SJSA1 (cell line): ENCODE measurements at regions not wholly inside any gene's neighbourhood (a gene's known extent, or its start where the extent isn't known, plus 50 kb on each side); places are given as distances from the start of the nearest gene placed in this dataset.

ENCODE experiments used
- DNase-seq, 2 experiments: peaks; one replicate each; pipeline ENCODE4 v3.0.0-alpha.2; 2015 to 2020; ENCODE audit warnings: low spot score in 2 of 2, low read depth in 1 of 2
- H3K27ac ChIP-seq: fragments of 250-450 bp; sonication (Bioruptor Pico); 2 replicates; pipeline ENCODE4 v1.5.1; 2020; ENCODE audit warnings: mild to moderate bottlenecking, moderate library complexity
- H3K27me3 ChIP-seq: fragments of 250-450 bp; sonication (Bioruptor Pico); replicated peaks from 2 replicates; pipeline ENCODE4 v1.5.1; 2020; ENCODE audit warnings: mild to moderate bottlenecking, moderate library complexity
- H3K36me3 ChIP-seq: fragments of 250-450 bp; sonication (Bioruptor Pico); 2 replicates; pipeline ENCODE4 v1.5.1; 2020; ENCODE audit warnings: mild to moderate bottlenecking
- H3K4me1 ChIP-seq: fragments of 250-450 bp; sonication (Bioruptor Pico); replicated peaks from 2 replicates; pipeline ENCODE4 v1.6.1; 2021; ENCODE audit warnings: mild to moderate bottlenecking
- H3K4me3 ChIP-seq: fragments of 250-450 bp; sonication (Bioruptor Pico); 2 replicates; pipeline ENCODE4 v1.5.1; 2020; ENCODE audit warnings: mild to moderate bottlenecking
- H3K9me3 ChIP-seq: fragments of 250-450 bp; sonication (Bioruptor Pico); replicated peaks from 2 replicates; pipeline ENCODE4 v1.5.1; 2020; ENCODE audit warnings: mild to moderate bottlenecking

DNA sequence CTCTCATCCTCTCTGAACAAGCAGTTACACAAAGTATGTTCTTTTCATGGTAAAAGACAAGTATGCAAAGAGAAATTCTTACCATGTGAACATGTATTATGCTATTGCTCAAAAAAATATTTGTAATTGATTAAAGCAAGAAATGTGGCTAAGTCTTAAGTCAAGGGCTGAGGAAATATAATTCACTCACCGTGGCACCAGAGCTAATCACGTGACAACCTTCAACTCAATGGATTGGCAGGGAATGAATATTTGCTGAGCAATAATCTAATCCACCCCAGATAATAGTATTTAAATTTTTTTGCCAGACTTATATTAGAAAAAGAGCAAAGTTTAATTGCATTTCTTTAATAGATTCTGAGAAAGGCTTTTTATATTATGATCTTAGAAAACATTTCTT, 310.2 kb downstream of the HS3ST1 start:
- Histone ChIP-seq H3K27me3 (no peaks in the 10 kb centered on the region), H3K27ac (no peak overlapping the region), H3K9me3 (no peaks in the 10 kb centered on the region), H3K4me1 (no peaks in the 10 kb centered on the region), H3K36me3 (no peaks in the 10 kb centered on the region), H3K4me3 (no peak overlapping the region)
- no peak for DNase-seq

DNA sequence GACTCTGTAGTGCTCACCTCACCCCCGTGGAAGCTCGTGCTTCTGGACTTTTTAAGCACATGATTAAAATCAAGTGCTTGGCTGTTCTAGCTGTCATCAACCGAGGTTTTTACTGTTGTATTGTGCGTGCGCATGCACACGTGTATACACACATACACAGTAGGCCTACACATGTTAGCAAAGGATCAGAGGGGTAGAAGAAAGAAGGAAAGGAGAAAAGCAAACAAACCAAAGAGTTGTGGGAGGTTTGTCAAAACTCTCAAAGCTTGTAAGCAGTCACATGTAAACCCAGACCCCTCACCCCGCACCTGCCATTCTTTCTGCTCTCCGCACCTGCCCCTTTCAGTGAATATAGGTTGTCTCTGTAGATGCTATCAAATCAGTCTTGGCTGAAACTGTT, 311.8 kb downstream of the HS3ST1 start:
- no peaks in the 10 kb centered on the region for H3K36me3 ChIP-seq
- no peaks in the 10 kb centered on the region for H3K4me1 ChIP-seq
- H3K27me3 ChIP-seq, result no peaks in the 10 kb centered on the region
- H3K4me3 ChIP-seq, result no peak overlapping the region
- H3K9me3 ChIP-seq, result no peaks in the 10 kb centered on the region
- no peak overlapping the region for H3K27ac ChIP-seq
- no peak for DNase-seq

DNA sequence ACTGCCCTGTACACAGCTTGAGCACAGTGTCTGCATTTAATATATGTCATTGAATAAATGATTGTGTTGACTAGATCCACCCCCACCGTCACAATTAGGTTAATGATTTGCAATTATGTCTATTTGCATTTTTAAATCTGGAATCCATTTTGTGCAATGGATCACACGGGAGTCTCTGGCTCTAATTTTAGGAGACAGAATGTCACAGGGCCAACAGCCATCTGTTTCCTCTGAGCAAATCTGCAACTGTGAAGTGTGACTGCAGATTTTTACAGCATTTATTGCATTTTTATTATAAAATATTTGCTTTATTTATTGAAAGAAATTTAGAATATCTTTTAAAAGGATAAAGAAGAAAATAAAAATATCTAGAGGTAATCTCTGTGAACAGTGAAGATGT, 316.8 kb downstream of the HS3ST1 start:
- Histone ChIP-seq H3K27ac (no peak overlapping the region), H3K4me3 (no peak overlapping the region), H3K9me3 (no peaks in the 10 kb centered on the region), H3K4me1 (no peaks in the 10 kb centered on the region), H3K36me3 (no peaks in the 10 kb centered on the region), H3K27me3 (no peaks in the 10 kb centered on the region)
- DNase-seq, result no peak

DNA sequence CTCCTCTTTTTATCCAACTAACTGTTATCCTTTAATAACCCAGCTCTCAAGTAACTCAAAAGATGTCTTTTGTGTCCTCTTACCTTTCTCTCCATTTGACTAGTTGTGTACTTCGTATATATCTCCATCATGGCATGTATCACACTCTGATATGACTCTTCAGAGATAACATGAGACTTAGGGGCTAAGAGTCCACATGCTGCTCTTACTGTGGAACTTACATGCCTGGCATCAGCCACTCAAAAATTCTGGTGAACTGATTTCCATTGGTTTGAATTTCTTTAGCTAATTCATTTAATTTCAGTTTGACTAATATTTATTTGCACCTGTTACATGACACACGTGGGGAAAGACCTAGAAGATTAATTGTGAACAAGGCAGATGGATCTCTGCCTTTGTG, 317.3 kb downstream of the HS3ST1 start:
- no peaks in the 10 kb centered on the region for H3K9me3 ChIP-seq
- DNase-seq, result no peak
- no peaks in the 10 kb centered on the region for H3K4me1 ChIP-seq
- H3K36me3 ChIP-seq, result no peaks in the 10 kb centered on the region
- no peak overlapping the region for H3K27ac ChIP-seq
- H3K27me3 ChIP-seq, result no peaks in the 10 kb centered on the region
- H3K4me3 ChIP-seq, result no peak overlapping the region

DNA sequence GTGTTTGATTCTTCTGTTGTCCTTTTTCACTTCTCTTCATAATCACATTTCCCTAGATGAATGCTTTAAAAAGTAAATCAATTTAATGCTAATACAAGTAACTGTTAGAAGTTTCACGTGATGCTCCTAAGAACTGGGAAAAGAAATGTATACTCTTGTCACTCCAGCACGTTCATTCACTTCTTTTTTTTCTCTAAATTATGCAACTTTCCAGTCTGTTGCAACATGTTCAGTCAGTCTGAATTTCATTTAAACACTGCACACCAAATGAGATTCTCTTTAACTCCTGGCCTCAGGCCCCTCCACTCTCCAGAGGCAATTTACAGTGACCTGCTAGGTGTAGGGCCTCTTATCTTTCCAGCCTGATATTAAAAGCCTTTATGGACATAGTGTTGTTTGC, 321.9 kb downstream of the HS3ST1 start:
- DNase-seq, result no peak
- no peaks in the 10 kb centered on the region for H3K36me3 ChIP-seq
- H3K4me3 ChIP-seq, result no peak overlapping the region

DNA sequence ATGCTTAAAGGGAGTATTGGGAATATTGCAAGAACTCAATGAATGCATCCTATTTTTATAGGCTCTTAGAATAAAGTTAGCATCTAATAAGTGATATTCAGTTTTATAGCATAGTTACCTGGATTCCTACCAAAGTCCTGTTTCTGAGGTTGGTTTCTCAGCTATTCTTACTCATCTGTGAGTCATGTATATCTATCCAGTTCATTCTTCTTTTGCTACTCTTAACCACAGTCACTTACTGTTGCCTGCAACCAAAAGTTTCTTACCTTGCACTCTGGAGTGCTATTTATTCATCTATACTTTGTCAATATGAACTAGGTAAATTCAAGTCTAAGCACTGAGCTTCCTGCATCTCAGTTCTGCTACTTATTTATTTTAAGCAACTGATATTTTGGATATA, 322.5 kb downstream of the HS3ST1 start:
- Histone ChIP-seq H3K4me3 (no peak overlapping the region), H3K4me1 (no peaks in the 10 kb centered on the region), H3K27me3 (no peaks in the 10 kb centered on the region), H3K36me3 (no peaks in the 10 kb centered on the region), H3K27ac (no peak overlapping the region), H3K9me3 (no peaks in the 10 kb centered on the region)
- DNase-seq, result no peak

More for the DNA sequence above, 321.9 kb downstream of the HS3ST1 start:
- Histone ChIP-seq H3K9me3 (no peaks in the 10 kb centered on the region), H3K27me3 (no peaks in the 10 kb centered on the region), H3K27ac (no peak overlapping the region), H3K4me1 (no peaks in the 10 kb centered on the region)

DNA sequence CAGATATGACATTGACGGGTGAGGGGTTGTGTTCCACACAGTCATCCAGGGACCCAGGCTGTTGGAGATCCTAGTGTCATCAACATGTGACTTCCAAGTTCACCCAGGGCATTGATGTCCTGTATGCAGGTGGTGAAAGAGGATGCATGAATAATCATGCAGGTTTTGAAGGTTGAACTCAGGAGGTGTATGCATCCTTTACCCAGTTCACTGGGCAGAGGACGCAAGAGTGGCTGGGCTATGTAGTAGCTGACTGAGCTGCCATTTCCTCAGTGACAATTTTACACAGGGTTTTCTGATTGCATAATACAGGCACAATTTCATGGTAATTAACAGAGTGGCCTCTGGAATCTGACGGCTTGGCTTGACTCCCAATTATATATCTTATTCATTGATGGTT, 323.0 kb downstream of the HS3ST1 start:
- DNase-seq, result no peak
- H3K27ac ChIP-seq, result no peak overlapping the region
- H3K36me3 ChIP-seq, result no peaks in the 10 kb centered on the region
- no peak overlapping the region for H3K4me3 ChIP-seq
- no peaks in the 10 kb centered on the region for H3K27me3 ChIP-seq
- no peaks in the 10 kb centered on the region for H3K4me1 ChIP-seq
- no peaks in the 10 kb centered on the region for H3K9me3 ChIP-seq

DNA sequence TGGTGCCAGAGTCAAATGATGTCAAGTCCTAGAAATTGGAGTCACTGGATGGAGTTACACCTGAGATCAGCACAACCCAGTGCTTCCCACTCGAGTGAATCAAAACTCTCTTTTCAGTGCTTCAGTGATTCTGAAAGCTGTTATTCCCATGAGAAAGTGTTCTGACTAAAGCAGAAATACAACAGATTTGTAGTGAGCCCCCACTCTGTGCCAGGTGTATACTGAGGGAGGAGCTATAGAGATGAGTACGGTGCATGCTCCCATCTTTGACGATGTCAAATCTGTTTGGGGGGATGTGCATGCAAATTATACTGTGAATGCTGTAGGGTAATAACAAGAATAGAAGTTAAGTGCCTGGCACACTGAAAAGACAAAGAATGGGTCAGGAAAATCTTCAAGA, 330.2 kb downstream of the HS3ST1 start:
- Histone ChIP-seq H3K9me3 (no peaks in the 10 kb centered on the region), H3K4me3 (no peak overlapping the region), H3K27ac (no peak overlapping the region), H3K4me1 (no peaks in the 10 kb centered on the region), H3K36me3 (no peaks in the 10 kb centered on the region), H3K27me3 (no peaks in the 10 kb centered on the region)
- DNase-seq, result no peak

DNA sequence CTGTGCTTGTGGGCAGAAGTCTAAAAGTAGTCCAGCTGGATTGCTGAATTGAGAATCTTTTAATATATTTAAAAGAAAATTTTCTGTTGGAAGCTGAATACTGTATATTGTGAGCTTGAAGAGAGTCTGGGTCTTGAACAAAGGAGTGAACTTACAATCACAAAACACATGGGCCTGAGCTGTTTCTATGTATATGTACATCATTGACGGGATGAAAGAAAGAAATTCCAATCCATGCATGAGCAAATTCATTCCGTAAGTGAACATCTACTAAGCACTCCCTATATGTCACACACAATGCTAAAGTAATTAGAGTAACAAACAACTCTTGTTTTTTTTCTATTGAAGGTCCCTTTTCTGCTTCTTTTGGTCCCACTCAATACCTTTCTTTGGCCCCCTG, 331.0 kb downstream of the HS3ST1 start:
- Histone ChIP-seq H3K9me3 (no peaks in the 10 kb centered on the region), H3K27ac (no peak overlapping the region), H3K4me1 (no peaks in the 10 kb centered on the region), H3K36me3 (no peaks in the 10 kb centered on the region), H3K4me3 (no peak overlapping the region), H3K27me3 (no peaks in the 10 kb centered on the region)
- DNase-seq, result no peak

DNA sequence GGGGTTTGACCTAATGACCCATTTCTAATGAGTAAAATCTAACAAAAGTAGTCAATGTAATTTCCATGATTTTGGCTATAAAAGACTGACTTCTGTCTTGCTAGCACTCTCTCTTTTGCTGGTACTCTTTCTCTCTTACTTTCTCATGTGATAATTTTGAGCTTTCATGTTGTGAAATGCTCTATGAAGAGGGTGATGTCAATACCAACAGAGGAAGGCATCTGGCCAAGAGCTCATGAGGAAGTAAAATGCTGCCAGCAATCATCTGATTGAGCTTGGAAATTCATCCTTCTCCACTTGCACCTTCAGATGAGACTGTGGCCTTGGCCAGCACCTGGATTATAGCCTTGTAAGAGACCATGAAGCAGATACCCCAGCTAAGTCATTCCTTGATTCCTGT, 347.7 kb downstream of the HS3ST1 start:
- H3K27me3 ChIP-seq, result no peaks in the 10 kb centered on the region
- no peaks in the 10 kb centered on the region for H3K9me3 ChIP-seq
- H3K4me1 ChIP-seq, result no peaks in the 10 kb centered on the region
- H3K4me3 ChIP-seq, result no peak overlapping the region
- DNase-seq, result no peak
- no peak overlapping the region for H3K27ac ChIP-seq
- H3K36me3 ChIP-seq, result no peaks in the 10 kb centered on the region

DNA sequence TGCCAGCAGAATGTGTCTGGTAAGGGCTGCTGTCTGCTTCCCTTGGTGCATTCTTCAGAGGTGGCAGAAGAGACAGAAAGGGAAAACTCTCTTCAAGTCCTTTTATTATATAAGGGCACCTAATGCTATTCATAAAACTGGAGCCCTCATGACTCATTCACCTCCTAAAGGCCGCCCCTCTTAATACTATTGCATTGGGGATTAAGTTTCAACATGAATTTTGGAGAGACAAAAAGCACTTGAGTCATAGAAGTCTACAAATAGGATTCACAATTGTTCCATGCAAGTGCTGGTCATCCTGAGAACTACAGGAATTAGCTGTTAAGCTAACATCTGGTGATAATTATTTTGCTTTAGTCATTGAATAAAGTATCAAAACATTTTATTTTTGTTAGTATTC, 349.5 kb downstream of the HS3ST1 start:
- H3K27ac ChIP-seq, result no peak overlapping the region
- H3K4me1 ChIP-seq, result no peaks in the 10 kb centered on the region
- H3K9me3 ChIP-seq, result no peaks in the 10 kb centered on the region
- H3K4me3 ChIP-seq, result no peak overlapping the region
- no peaks in the 10 kb centered on the region for H3K27me3 ChIP-seq
- no peaks in the 10 kb centered on the region for H3K36me3 ChIP-seq
- DNase-seq, result no peak

DNA sequence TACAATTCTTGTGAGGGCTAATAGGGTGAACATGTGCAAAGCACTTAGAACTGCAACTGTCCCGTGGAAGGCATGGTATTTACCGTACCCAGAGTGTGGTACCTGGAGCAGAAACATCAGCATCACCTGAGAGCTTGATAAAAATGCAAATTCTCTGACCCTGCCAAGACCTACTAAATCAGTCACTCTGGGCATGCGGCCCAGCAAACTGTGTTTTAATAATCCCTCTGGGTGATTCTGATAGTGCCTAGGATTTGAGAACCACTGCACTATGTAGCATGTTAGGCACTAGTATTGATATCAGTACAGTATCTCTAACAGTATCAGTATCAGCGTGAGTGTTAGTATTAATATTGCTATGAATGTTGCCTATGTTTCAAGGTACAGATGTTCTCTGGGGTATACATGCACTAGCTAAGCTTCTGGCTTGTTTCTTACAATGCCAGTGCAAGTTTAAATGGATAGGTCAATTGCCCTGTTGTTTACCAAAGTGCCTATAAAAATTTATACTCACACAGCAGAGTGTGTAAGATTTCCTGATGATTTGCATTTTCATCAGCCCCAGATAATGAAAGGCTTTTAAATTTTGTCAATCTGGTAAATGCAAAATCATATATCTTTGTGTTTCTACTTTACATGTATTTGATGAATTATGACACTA, 354.0 kb downstream of the HS3ST1 start:
- Histone ChIP-seq H3K4me1 (no peaks in the 10 kb centered on the region), H3K9me3 (no peaks in the 10 kb centered on the region), H3K4me3 (no peak overlapping the region), H3K36me3 (no peaks in the 10 kb centered on the region), H3K27ac (no peak overlapping the region), H3K27me3 (no peaks in the 10 kb centered on the region)
- DNase-seq, result no peak

DNA sequence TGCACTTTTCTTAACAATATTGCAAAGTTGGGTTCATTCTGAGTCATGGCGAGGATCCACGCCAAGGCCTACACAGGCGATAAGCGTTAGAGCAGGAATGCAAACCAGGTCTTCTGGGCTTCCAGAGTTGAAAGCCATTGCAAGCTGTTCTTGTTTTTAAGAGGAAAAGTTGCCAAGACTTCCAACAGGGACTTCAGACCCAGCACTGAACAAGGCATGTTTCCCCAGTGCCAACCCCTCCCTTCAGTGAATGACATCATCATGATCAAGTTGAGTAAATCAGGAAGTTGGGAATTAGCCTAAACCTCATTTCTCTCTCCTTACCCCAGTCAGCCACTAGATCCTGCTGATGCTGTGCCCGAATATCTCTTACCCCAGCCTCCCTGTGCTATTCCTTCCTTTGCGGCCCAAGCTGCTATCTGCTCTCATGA, 355.1 kb downstream of the HS3ST1 start:
- Histone ChIP-seq H3K36me3 (no peaks in the 10 kb centered on the region), H3K4me1 (no peaks in the 10 kb centered on the region), H3K27me3 (no peaks in the 10 kb centered on the region), H3K9me3 (no peaks in the 10 kb centered on the region), H3K4me3 (no peak overlapping the region), H3K27ac (no peak overlapping the region)
- no peak for DNase-seq

DNA sequence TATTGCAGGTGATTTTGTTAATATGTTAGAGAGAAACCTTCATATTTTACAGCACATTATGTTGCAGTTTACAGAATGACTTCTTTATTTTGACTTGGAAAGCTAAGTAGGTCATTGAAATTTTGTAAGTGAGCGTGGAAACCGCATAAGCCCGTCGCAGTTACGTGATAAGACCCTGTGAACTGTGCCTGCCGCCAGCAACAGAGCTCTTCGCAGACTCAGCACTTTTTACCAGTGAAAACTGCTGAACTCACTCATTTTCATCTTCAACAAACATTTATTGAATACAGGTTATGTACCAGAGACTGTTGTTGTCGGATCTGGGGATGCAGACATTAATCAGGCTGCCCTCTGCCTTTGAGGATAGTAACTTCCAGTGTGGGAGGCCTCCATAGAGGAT, 355.7 kb downstream of the HS3ST1 start:
- no peak for DNase-seq
- H3K36me3 ChIP-seq, result no peaks in the 10 kb centered on the region
- H3K4me1 ChIP-seq, result no peaks in the 10 kb centered on the region
- H3K4me3 ChIP-seq, result no peak overlapping the region
- H3K9me3 ChIP-seq, result no peaks in the 10 kb centered on the region
- H3K27ac ChIP-seq, result no peak overlapping the region
- H3K27me3 ChIP-seq, result no peaks in the 10 kb centered on the region

DNA sequence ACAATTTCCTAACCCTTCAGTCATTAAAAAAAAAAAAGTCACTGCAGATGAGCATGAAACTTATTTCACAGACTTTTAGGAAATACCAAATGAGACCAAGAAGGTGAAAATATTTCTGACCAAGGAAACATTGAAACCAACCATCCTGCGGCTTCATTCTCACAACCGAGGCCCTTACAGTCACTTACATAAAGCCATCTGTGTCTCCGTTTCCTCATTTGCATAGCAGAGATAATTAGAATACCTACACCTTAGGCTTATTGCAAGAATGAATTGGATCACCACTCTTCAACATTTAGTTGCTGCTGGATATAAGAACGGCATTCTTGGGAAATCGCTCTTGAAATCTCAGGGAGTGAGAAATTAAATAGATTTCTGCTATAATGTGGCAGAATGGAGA, 356.2 kb downstream of the HS3ST1 start:
- DNase-seq, result no peak
- no peaks in the 10 kb centered on the region for H3K9me3 ChIP-seq
- no peaks in the 10 kb centered on the region for H3K36me3 ChIP-seq
- no peak overlapping the region for H3K4me3 ChIP-seq
- no peaks in the 10 kb centered on the region for H3K4me1 ChIP-seq
- H3K27ac ChIP-seq, result no peak overlapping the region
- H3K27me3 ChIP-seq, result no peaks in the 10 kb centered on the region
